ENCODE measurements at regions not wholly inside any gene's neighbourhood (a gene's known extent, or its start where the extent isn't known, plus 50 kb on each side); places are given as distances from the start of the nearest gene placed in this dataset.

GRCh38 chr10:10778959-10779358 lies 238.7 kb upstream of the CELF2 start:
- Histone ChIP-seq H3K27me3 (ENCODE audit: insufficient read depth, low read length) (no peaks in the 10 kb centered on the region), H4K8ac (ENCODE audit: low read depth, low read length) (no peak overlapping the region), H2BK120ac (ENCODE audit: insufficient read depth, low read length, poor library complexity) (no peak overlapping the region), H3K4me1 (ENCODE audit: control insufficient read depth in 1 of 2, insufficient read depth in 2 of 2, low read length in 2 of 2) (peaks cover 0 to 2% of the 10 kb centered on the region in 2 experiments), H3K9me3 (ENCODE audit: insufficient read depth, low read depth, low read length) (peaks cover under 1% of the 10 kb centered on the region), H3K4me3 (ENCODE audit: low read depth, low read length) (no peak overlapping the region), H3K9ac (ENCODE audit: low read length) (no peak overlapping the region), H3K4ac (ENCODE audit: low read depth, low read length) (no peak overlapping the region), H3K23ac (ENCODE audit: low read length) (no peak overlapping the region), H3K79me1 (ENCODE audit: low read length) (no peaks in the 10 kb centered on the region), H3K79me2 (ENCODE audit: control insufficient read depth, insufficient read depth, low read length, poor library complexity) (no peaks in the 10 kb centered on the region), H2BK12ac (ENCODE audit: low read length) (no peak overlapping the region), H3K27ac (ENCODE audit: low read depth, low read length) (no peak overlapping the region), H3K36me3 (ENCODE audit: control insufficient read depth in 1 of 2, insufficient read depth in 2 of 2, low read length in 2 of 2) (no peaks in the 10 kb centered on the region), H4K91ac (ENCODE audit: low read depth, low read length) (no peak overlapping the region), H3K4me2 (ENCODE audit: low read length) (no peak overlapping the region), H3K18ac (ENCODE audit: low read length) (no peak overlapping the region), H2AFZ (ENCODE audit: insufficient read depth, low read length, poor library complexity) (no peak overlapping the region), H2AK5ac (ENCODE audit: low read length) (no peak overlapping the region), H4K12ac (ENCODE audit: low read depth, low read length) (no peak overlapping the region), H2BK5ac (ENCODE audit: low read depth, low read length, poor library complexity) (no peak overlapping the region), H3K14ac (ENCODE audit: low read length) (no peak overlapping the region)
- no CpG with 5 or more reads among the region's 2 CpGs for WGBS (ENCODE audit: extremely low coverage, insufficient coverage, insufficient read length)
- DNase-seq: no peak

GRCh38 chr10:10779511-10779910 lies 238.2 kb upstream of the CELF2 start:
- Histone ChIP-seq H4K91ac (ENCODE audit: low read depth, low read length) (no peak overlapping the region), H3K9ac (ENCODE audit: low read length) (no peak overlapping the region), H3K23ac (ENCODE audit: low read length) (no peak overlapping the region), H3K4me3 (ENCODE audit: low read depth, low read length) (no peak overlapping the region), H4K8ac (ENCODE audit: low read depth, low read length) (no peak overlapping the region), H3K27ac (ENCODE audit: low read depth, low read length) (no peak overlapping the region), H2BK12ac (ENCODE audit: low read length) (no peak overlapping the region), H2AFZ (ENCODE audit: insufficient read depth, low read length, poor library complexity) (no peak overlapping the region), H3K79me2 (ENCODE audit: control insufficient read depth, insufficient read depth, low read length, poor library complexity) (no peaks in the 10 kb centered on the region), H3K14ac (ENCODE audit: low read length) (no peak overlapping the region), H2AK5ac (ENCODE audit: low read length) (no peak overlapping the region), H3K27me3 (ENCODE audit: insufficient read depth, low read length) (no peaks in the 10 kb centered on the region), H2BK5ac (ENCODE audit: low read depth, low read length, poor library complexity) (no peak overlapping the region), H3K9me3 (ENCODE audit: insufficient read depth, low read depth, low read length) (peaks cover 2% of the 10 kb centered on the region), H3K4ac (ENCODE audit: low read depth, low read length) (no peak overlapping the region), H3K36me3 (ENCODE audit: control insufficient read depth in 1 of 2, insufficient read depth in 2 of 2, low read length in 2 of 2) (no peaks in the 10 kb centered on the region), H3K4me1 (ENCODE audit: control insufficient read depth in 1 of 2, insufficient read depth in 2 of 2, low read length in 2 of 2) (peaks cover 0 to 2% of the 10 kb centered on the region in 2 experiments), H2BK120ac (ENCODE audit: insufficient read depth, low read length, poor library complexity) (no peak overlapping the region), H3K4me2 (ENCODE audit: low read length) (no peak overlapping the region), H3K79me1 (ENCODE audit: low read length) (no peaks in the 10 kb centered on the region), H3K18ac (ENCODE audit: low read length) (no peak overlapping the region), H4K12ac (ENCODE audit: low read depth, low read length) (no peak overlapping the region)
- WGBS (ENCODE audit: extremely low coverage, insufficient coverage, insufficient read length): no CpG with 5 or more reads among the region's 3 CpGs
- no peak for DNase-seq

- Histone ChIP-seq H3K79me1 (ENCODE audit: low read length) (no peaks in the 10 kb centered on the region), H3K4me1 (ENCODE audit: control insufficient read depth in 1 of 2, insufficient read depth in 2 of 2, low read length in 2 of 2) (peaks cover 0 to 2% of the 10 kb centered on the region in 2 experiments), H3K9ac (ENCODE audit: low read length) (no peak overlapping the region), H2BK120ac (ENCODE audit: insufficient read depth, low read length, poor library complexity) (no peak overlapping the region), H3K4ac (ENCODE audit: low read depth, low read length) (no peak overlapping the region), H3K4me2 (ENCODE audit: low read length) (no peak overlapping the region), H3K9me3 (ENCODE audit: insufficient read depth, low read depth, low read length) (peaks cover 2% of the 10 kb centered on the region), H3K14ac (ENCODE audit: low read length) (no peak overlapping the region), H4K8ac (ENCODE audit: low read depth, low read length) (no peak overlapping the region), H2AK5ac (ENCODE audit: low read length) (no peak overlapping the region), H3K4me3 (ENCODE audit: low read depth, low read length) (no peak overlapping the region), H2BK12ac (ENCODE audit: low read length) (no peak overlapping the region), H4K91ac (ENCODE audit: low read depth, low read length) (no peak overlapping the region), H4K12ac (ENCODE audit: low read depth, low read length) (no peak overlapping the region), H3K23ac (ENCODE audit: low read length) (no peak overlapping the region), H3K79me2 (ENCODE audit: control insufficient read depth, insufficient read depth, low read length, poor library complexity) (no peaks in the 10 kb centered on the region), H2AFZ (ENCODE audit: insufficient read depth, low read length, poor library complexity) (no peak overlapping the region), H3K27ac (ENCODE audit: low read depth, low read length) (no peak overlapping the region), H3K36me3 (ENCODE audit: control insufficient read depth in 1 of 2, insufficient read depth in 2 of 2, low read length in 2 of 2) (no peaks in the 10 kb centered on the region), H3K27me3 (ENCODE audit: insufficient read depth, low read length) (no peaks in the 10 kb centered on the region), H2BK5ac (ENCODE audit: low read depth, low read length, poor library complexity) (no peak overlapping the region), H3K18ac (ENCODE audit: low read length) (no peak overlapping the region)
- no peak for DNase-seq
- no CpG with 5 or more reads among the region's 3 CpGs for WGBS (ENCODE audit: extremely low coverage, insufficient coverage, insufficient read length)
Measured at GRCh38 chr10:10780746-10781145, 236.9 kb upstream of the CELF2 start.

GRCh38 chr10:10782603-10783002 lies 235.1 kb upstream of the CELF2 start:
- Histone ChIP-seq H3K79me1 (ENCODE audit: low read length) (no peaks in the 10 kb centered on the region), H2BK5ac (ENCODE audit: low read depth, low read length, poor library complexity) (no peak overlapping the region), H3K18ac (ENCODE audit: low read length) (no peak overlapping the region), H3K9ac (ENCODE audit: low read length) (peak overlapping the region; percentile 25), H3K4ac (ENCODE audit: low read depth, low read length) (no peak overlapping the region), H3K36me3 (ENCODE audit: control insufficient read depth in 1 of 2, insufficient read depth in 2 of 2, low read length in 2 of 2) (no peaks in the 10 kb centered on the region), H3K23ac (ENCODE audit: low read length) (no peak overlapping the region), H3K27me3 (ENCODE audit: insufficient read depth, low read length) (no peaks in the 10 kb centered on the region), H2BK120ac (ENCODE audit: insufficient read depth, low read length, poor library complexity) (no peak overlapping the region), H3K27ac (ENCODE audit: low read depth, low read length) (no peak overlapping the region), H3K79me2 (ENCODE audit: control insufficient read depth, insufficient read depth, low read length, poor library complexity) (no peaks in the 10 kb centered on the region), H3K4me3 (ENCODE audit: low read depth, low read length) (no peak overlapping the region), H2AFZ (ENCODE audit: insufficient read depth, low read length, poor library complexity) (no peak overlapping the region), H4K12ac (ENCODE audit: low read depth, low read length) (no peak overlapping the region), H3K9me3 (ENCODE audit: insufficient read depth, low read depth, low read length) (peaks cover 2% of the 10 kb centered on the region), H2AK5ac (ENCODE audit: low read length) (no peak overlapping the region), H3K4me1 (ENCODE audit: control insufficient read depth in 1 of 2, insufficient read depth in 2 of 2, low read length in 2 of 2) (peaks cover 2% of the 10 kb centered on the region in 2 experiments), H4K8ac (ENCODE audit: low read depth, low read length) (no peak overlapping the region), H3K4me2 (ENCODE audit: low read length) (no peak overlapping the region), H3K14ac (ENCODE audit: low read length) (no peak overlapping the region), H2BK12ac (ENCODE audit: low read length) (no peak overlapping the region), H4K91ac (ENCODE audit: low read depth, low read length) (no peak overlapping the region)
- no peak for DNase-seq
- no CpG with 5 or more reads among the region's 5 CpGs for WGBS (ENCODE audit: extremely low coverage, insufficient coverage, insufficient read length)
